Activated CD4-positive, alpha-beta T cell treated with anti-CD3 and anti-CD28 coated beads, Interleukin-2, amount 50 U/mL, for 16 hours (primary cell): ENCODE measurements at regions not wholly inside any gene's neighbourhood (a gene's known extent, or its start where the extent isn't known, plus 50 kb on each side); places are given as distances from the start of the nearest gene placed in this dataset.
A peak's percentile ranks its signal among the peaks of the same experiment; 100 is the strongest.

ENCODE experiments used
- DNase-seq: peaks from one replicate; pipeline ENCODE4 v3.0.0-alpha.2; 2020

DNA sequence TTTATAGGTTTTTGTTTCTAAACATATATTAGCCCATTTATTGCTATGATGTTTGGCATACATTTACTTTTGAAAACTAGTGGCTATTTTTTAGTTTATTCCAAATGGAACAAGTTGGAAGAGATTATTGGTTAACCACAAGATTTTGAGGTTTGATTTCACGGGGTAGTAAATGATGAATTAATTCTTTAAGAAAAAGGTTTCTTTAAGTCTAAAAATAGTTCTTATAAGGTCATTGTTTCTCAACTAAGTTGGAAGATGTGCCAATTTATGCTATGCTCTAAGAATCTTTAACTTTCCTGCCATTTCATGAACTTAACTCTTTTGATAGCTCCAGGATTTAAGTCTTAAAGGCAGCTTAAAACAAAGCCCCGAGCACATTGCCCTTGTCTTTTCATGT lies 183.8 kb downstream of the LMO4 start:
- no peak for DNase-seq

GRCh38 chr1:87513255-87513654 lies 184.6 kb downstream of the LMO4 start:
- DNase-seq, result no peak

GRCh38 chr1:87513966-87514660 lies 185.4 kb downstream of the LMO4 start:
- no peak for DNase-seq

GRCh38 chr1:87515781-87516180 lies 187.1 kb downstream of the LMO4 start:
- DNase-seq, result no peak

DNA sequence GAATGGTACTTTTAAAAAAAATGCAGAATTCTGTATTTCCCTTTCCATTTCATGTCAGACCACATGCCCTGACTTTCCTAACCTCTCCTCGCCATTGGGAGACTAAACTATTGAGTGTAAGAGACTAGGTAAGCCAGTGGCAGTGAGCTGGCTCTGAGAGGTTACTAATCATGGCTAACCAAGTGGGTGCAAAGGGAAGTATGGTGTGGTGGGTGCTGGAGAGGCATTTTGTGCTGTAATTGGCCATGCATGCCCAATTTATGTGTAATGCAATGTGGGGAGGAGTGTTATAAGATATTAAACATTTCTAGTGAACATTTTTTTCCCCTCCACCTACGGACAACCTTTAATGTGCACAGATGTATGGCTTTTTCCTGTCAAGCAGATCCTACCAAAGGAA lies 190.1 kb downstream of the LMO4 start:
- no peak for DNase-seq

DNA sequence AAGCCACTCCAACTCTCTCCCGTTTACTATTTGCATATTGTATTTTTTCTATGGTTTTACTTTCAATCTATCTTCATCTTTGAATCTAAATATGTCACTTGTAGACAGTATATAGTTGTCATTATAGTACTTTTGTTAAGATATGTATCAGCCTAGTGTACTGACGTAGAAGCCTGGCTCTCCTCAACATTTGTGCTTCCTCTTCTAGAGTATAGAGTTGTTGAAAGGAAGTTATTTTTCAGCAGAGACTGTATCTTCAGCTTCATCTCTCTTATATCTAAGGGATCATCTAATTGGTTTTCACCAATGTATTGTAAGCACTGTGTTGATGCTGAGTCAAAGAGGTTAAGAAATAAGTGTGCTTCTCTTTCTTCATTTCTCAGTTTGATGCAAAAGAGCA lies 192.8 kb downstream of the LMO4 start:
- peak; percentile 7 for DNase-seq

GRCh38 chr1:87523466-87523865 lies 194.8 kb downstream of the LMO4 start:
- DNase-seq, result no peak

DNA sequence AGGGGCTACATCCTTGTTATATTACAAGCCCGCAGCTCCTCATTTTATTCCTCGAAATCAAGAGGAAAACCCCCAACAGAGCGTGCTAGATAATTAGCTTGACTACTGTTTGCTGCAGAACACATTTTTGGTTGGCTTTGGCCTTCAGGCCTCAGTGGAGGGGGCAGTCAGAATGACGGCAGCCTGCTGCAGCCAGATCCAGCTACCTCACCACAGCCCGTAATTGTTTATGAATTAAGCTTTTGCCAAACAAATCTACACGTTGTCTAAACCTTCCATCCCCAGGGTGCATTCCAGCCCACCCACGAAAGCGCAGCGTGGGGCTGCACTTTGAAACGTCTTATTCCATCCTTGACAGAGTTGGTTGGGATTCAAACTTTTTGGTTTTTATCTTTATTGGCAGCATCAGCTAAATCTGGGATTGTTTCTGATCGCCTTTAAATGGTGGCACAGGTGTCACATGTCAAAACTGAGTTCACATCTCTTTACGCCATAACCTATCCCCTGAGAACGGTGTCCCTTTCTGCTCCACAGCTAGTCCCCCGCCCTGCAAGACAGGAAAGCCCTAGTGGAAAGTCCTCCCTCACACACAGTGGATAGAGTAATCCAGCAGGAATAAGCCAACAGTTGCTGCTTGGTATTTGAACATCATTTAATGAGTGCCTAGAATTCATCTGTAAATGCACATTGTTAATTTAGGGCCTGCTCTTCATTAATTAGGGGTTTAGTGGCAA lies 195.5 kb downstream of the LMO4 start:
- DNase-seq, result no peak

- no peak for DNase-seq
Measured at GRCh38 chr1:87528754-87529517, 200.3 kb downstream of the LMO4 start.

DNA sequence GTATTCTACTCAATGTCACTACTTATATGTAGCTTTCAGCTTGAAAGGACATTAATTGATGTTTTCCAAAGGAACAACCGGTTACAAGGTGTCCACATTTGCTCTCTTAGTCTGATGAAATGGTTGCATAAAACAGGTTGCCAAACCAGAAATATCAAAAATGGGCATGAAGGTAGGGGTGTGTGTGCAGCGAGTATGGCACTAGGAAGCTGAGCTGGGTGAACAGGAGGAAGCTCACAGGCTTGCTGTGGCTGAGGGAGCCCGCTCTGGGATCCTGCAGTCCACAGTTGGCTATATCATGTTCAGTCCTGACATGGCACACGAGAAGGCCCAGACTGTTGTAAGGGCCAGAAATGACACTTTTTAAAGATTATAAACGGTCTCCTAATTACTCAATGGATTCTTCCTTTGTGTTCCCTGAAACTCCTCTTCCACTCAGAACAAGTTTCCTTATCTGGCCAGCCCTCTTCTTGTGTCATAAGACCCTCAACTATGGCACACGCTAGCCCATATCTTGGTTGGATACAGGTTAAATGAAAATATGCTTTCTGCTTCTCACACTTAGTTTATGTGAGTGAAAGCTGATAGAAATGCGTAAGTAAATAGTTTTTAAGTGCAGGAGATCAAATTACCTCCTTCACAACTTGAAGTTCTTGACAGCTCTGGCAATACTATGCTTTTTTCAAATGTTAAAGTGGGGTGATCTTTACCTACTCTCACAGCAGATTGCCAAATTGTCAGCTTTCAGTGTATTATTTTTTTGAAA lies 201.5 kb downstream of the LMO4 start:
- DNase-seq, result no peak

- DNase-seq, result no peak
Measured at GRCh38 chr1:87535551-87535950, 206.9 kb downstream of the LMO4 start.

GRCh38 chr1:87539147-87539546 lies 210.5 kb downstream of the LMO4 start:
- no peak for DNase-seq

GRCh38 chr1:87542697-87543096 lies 214.0 kb downstream of the LMO4 start:
- DNase-seq, result no peak

- DNase-seq, result no peak
Measured at GRCh38 chr1:87549738-87550137, 221.1 kb downstream of the LMO4 start.

- no peak for DNase-seq
Measured at GRCh38 chr1:87553511-87553910, 224.8 kb downstream of the LMO4 start.

GRCh38 chr1:87555366-87555765 lies 226.7 kb downstream of the LMO4 start:
- no peak for DNase-seq

- DNase-seq, result no peak
Measured at GRCh38 chr1:87556326-87556725, 227.6 kb downstream of the LMO4 start.

DNA sequence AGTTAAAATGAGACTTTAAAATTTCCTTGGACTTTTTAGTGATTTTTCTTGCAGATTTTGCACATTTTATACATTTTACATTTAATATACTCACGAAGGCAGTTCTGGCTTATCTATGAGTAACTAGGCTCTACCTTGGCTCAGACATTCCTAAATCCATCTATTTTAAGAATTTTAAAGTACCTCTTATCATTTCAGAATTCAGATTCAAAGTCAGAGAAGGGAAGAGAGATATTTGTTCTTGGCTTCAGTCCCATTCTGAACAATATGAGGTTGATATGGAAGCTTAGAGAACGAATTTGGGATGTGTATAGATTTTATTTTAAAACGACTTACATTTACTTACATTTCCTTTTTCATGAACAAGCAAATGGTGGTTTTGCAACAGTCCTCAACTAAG lies 230.2 kb downstream of the LMO4 start:
- no peak for DNase-seq

GRCh38 chr1:87560137-87560536 lies 231.5 kb downstream of the LMO4 start:
- DNase-seq, result no peak

- no peak for DNase-seq
Measured at GRCh38 chr1:87560601-87561360, 232.1 kb downstream of the LMO4 start.

- no peak for DNase-seq
Measured at GRCh38 chr1:87563211-87563610, 234.5 kb downstream of the LMO4 start.

GRCh38 chr1:87565861-87566260 lies 237.2 kb downstream of the LMO4 start:
- DNase-seq, result no peak
